ENCODE measurements at regions not wholly inside any gene's neighbourhood (a gene's known extent, or its start where the extent isn't known, plus 50 kb on each side); places are given as distances from the start of the nearest gene placed in this dataset.
"Not testable (repeated sequence)": the region's sequence is repeated elsewhere in the genome, so short reads cannot be mapped to it uniquely, and the experiment has no call there.

- DNase-seq: not testable (repeated sequence)
Observed at GRCh38 chrY:10958122-10958521, 1430.4 kb downstream of the TSPY10 start.

- DNase-seq: no peak
Observed at GRCh38 chrY:10973422-10973821, 1445.7 kb downstream of the TSPY10 start.

- DNase-seq: no peak
Observed at GRCh38 chrY:10986655-10987054, 1459.0 kb downstream of the TSPY10 start.

GRCh38 chrY:10987626-10988025 is 1459.9 kb downstream of the TSPY10 start:
- no peak for DNase-seq

GRCh38 chrY:10993955-10994354 is 1466.3 kb downstream of the TSPY10 start:
- no peak for DNase-seq

- DNase-seq: not testable (repeated sequence)
Observed at GRCh38 chrY:10999715-11000114, 1472.0 kb downstream of the TSPY10 start.

- not testable (repeated sequence) for DNase-seq
Observed at GRCh38 chrY:11014229-11014628, 1486.5 kb downstream of the TSPY10 start.

GRCh38 chrY:11022734-11023133 is 1495.1 kb downstream of the TSPY10 start:
- no peak for DNase-seq

- DNase-seq: no peak
Observed at GRCh38 chrY:11044234-11044883, 1516.7 kb downstream of the TSPY10 start.

- DNase-seq: no peak
Observed at GRCh38 chrY:11063486-11063885, 1535.8 kb downstream of the TSPY10 start.

GRCh38 chrY:11063960-11064359 is 1536.3 kb downstream of the TSPY10 start:
- no peak for DNase-seq

GRCh38 chrY:11064376-11064775 is 1536.7 kb downstream of the TSPY10 start:
- no peak for DNase-seq

GRCh38 chrY:11069271-11069670 is 1541.6 kb downstream of the TSPY10 start:
- DNase-seq: no peak

GRCh38 chrY:11070250-11071113 is 1542.8 kb downstream of the TSPY10 start:
- DNase-seq: no peak

- not testable (repeated sequence) for DNase-seq
Observed at GRCh38 chrY:11085801-11086200, 1558.1 kb downstream of the TSPY10 start.

GRCh38 chrY:11097498-11097897 is 1569.8 kb downstream of the TSPY10 start:
- not testable (repeated sequence) for DNase-seq

- DNase-seq: not testable (repeated sequence)
Observed at GRCh38 chrY:11098419-11098818, 1570.7 kb downstream of the TSPY10 start.

- no peak for DNase-seq
Observed at GRCh38 chrY:11099004-11099403, 1571.3 kb downstream of the TSPY10 start.

GRCh38 chrY:11100472-11100871 is 1572.8 kb downstream of the TSPY10 start:
- not testable (repeated sequence) for DNase-seq

- not testable (repeated sequence) for DNase-seq
Observed at GRCh38 chrY:11102987-11103386, 1575.3 kb downstream of the TSPY10 start.

GRCh38 chrY:11107127-11107918 is 1579.6 kb downstream of the TSPY10 start:
- not testable (repeated sequence) for DNase-seq

- not testable (repeated sequence) for DNase-seq
Observed at GRCh38 chrY:11151724-11152123, 1549.3 kb upstream of the USP9Y start.

GRCh38 chrY:11156100-11156499 is 1544.9 kb upstream of the USP9Y start:
- not testable (repeated sequence) for DNase-seq

Data from fibroblast of skin of scalp (primary cell).